ENCODE measurements at regions not wholly inside any gene's neighbourhood (a gene's known extent, or its start where the extent isn't known, plus 50 kb on each side); places are given as distances from the start of the nearest gene placed in this dataset.

- DNase-seq, result no peak
- Mint-ChIP-seq H3K9me3 (peaks cover 9 to 31% (median 23%) of the 10 kb centered on the region in 6 donors), H3K36me3 (no peaks in the 10 kb centered on the region), H3K4me1 (no peaks in the 10 kb centered on the region), H3K27me3 (ENCODE audit: low read depth in 3 of 3) (peaks cover 0 to 3% (median 0%) of the 10 kb centered on the region in 3 donors), H3K4me3 (no peak overlapping the region), H3K27ac (no peak overlapping the region)
Measured at GRCh38 chr9:115730396-115730795, 423.2 kb upstream of the PAPPA start.

GRCh38 chr9:115730845-115731244 lies 422.7 kb upstream of the PAPPA start:
- Mint-ChIP-seq H3K4me1 (no peaks in the 10 kb centered on the region), H3K9me3 (peaks cover 6 to 28% (median 22%) of the 10 kb centered on the region in 6 donors), H3K27ac (no peak overlapping the region), H3K4me3 (no peak overlapping the region), H3K36me3 (no peaks in the 10 kb centered on the region), H3K27me3 (ENCODE audit: low read depth in 3 of 3) (peaks cover 0 to 3% (median 0%) of the 10 kb centered on the region in 3 donors)
- no peak for DNase-seq

GRCh38 chr9:115733318-115734110 lies 420.1 kb upstream of the PAPPA start:
- no peak overlapping the region for H3K4me3 Mint-ChIP-seq
- peaks cover 3 to 19% (median 11%) of the 10 kb centered on the region in 6 donors for H3K9me3 Mint-ChIP-seq
- H3K4me1 Mint-ChIP-seq, result no peaks in the 10 kb centered on the region
- H3K27me3 Mint-ChIP-seq (ENCODE audit: low read depth in 3 of 3), result peaks cover 0 to 2% (median 2%) of the 10 kb centered on the region in 3 donors
- H3K27ac Mint-ChIP-seq, result no peak overlapping the region
- no peaks in the 10 kb centered on the region for H3K36me3 Mint-ChIP-seq
- DNase-seq, result no peak

GRCh38 chr9:115739096-115739875 lies 414.3 kb upstream of the PAPPA start:
- H3K4me1 Mint-ChIP-seq, result no peaks in the 10 kb centered on the region
- no peaks in the 10 kb centered on the region for H3K36me3 Mint-ChIP-seq
- peaks cover 0 to 2% (median 0%) of the 10 kb centered on the region in 3 donors for H3K27me3 Mint-ChIP-seq (ENCODE audit: low read depth in 3 of 3)
- H3K9me3 Mint-ChIP-seq, result peaks cover 0 to 10% (median 3%) of the 10 kb centered on the region in 6 donors
- no peak overlapping the region for H3K4me3 Mint-ChIP-seq
- no peak for DNase-seq
- no peak overlapping the region for H3K27ac Mint-ChIP-seq

GRCh38 chr9:115740986-115741385 lies 412.6 kb upstream of the PAPPA start:
- peaks cover 0 to 10% (median 2%) of the 10 kb centered on the region in 6 donors for H3K9me3 Mint-ChIP-seq
- H3K27ac Mint-ChIP-seq, result no peak overlapping the region
- H3K4me1 Mint-ChIP-seq, result no peaks in the 10 kb centered on the region
- no peaks in the 10 kb centered on the region for H3K36me3 Mint-ChIP-seq
- H3K27me3 Mint-ChIP-seq (ENCODE audit: low read depth in 3 of 3), result peaks cover 0 to 2% (median 0%) of the 10 kb centered on the region in 3 donors
- H3K4me3 Mint-ChIP-seq, result no peak overlapping the region
- no peak for DNase-seq

- Mint-ChIP-seq H3K4me3 (no peak overlapping the region), H3K27me3 (ENCODE audit: low read depth in 3 of 3) (no peaks in the 10 kb centered on the region), H3K27ac (no peak overlapping the region), H3K36me3 (no peaks in the 10 kb centered on the region), H3K9me3 (peaks cover 0 to 10% (median 0%) of the 10 kb centered on the region in 6 donors), H3K4me1 (no peaks in the 10 kb centered on the region)
- no peak for DNase-seq
Measured at GRCh38 chr9:115743709-115744605, 409.6 kb upstream of the PAPPA start.

GRCh38 chr9:115746496-115746895 lies 407.1 kb upstream of the PAPPA start:
- H3K4me3 Mint-ChIP-seq, result no peak overlapping the region
- no peaks in the 10 kb centered on the region for H3K36me3 Mint-ChIP-seq
- no peaks in the 10 kb centered on the region for H3K27me3 Mint-ChIP-seq (ENCODE audit: low read depth in 3 of 3)
- no peaks in the 10 kb centered on the region for H3K4me1 Mint-ChIP-seq
- peaks cover 0 to 14% (median 1%) of the 10 kb centered on the region in 6 donors for H3K9me3 Mint-ChIP-seq
- no peak for DNase-seq
- no peak overlapping the region for H3K27ac Mint-ChIP-seq

- peaks cover 0 to 10% (median 0%) of the 10 kb centered on the region in 6 donors for H3K9me3 Mint-ChIP-seq
- H3K36me3 Mint-ChIP-seq, result no peaks in the 10 kb centered on the region
- no peaks in the 10 kb centered on the region for H3K27me3 Mint-ChIP-seq (ENCODE audit: low read depth in 3 of 3)
- DNase-seq, result no peak
- no peaks in the 10 kb centered on the region for H3K4me1 Mint-ChIP-seq
- no peak overlapping the region for H3K4me3 Mint-ChIP-seq
- H3K27ac Mint-ChIP-seq, result no peak overlapping the region
Measured at GRCh38 chr9:115747731-115748130, 405.9 kb upstream of the PAPPA start.

- peaks cover 0 to 7% (median 4%) of the 10 kb centered on the region in 6 donors for H3K9me3 Mint-ChIP-seq
- no peaks in the 10 kb centered on the region for H3K4me1 Mint-ChIP-seq
- H3K27me3 Mint-ChIP-seq (ENCODE audit: low read depth in 3 of 3), result peaks cover 0 to 3% (median 0%) of the 10 kb centered on the region in 3 donors
- no peak overlapping the region for H3K4me3 Mint-ChIP-seq
- no peak for DNase-seq
- no peaks in the 10 kb centered on the region for H3K36me3 Mint-ChIP-seq
- no peak overlapping the region for H3K27ac Mint-ChIP-seq
Measured at GRCh38 chr9:115756736-115757135, 396.9 kb upstream of the PAPPA start.

GRCh38 chr9:115757461-115757860 lies 396.1 kb upstream of the PAPPA start:
- no peak for DNase-seq
- Mint-ChIP-seq H3K27me3 (ENCODE audit: low read depth in 3 of 3) (peaks cover 0 to 3% (median 0%) of the 10 kb centered on the region in 3 donors), H3K4me3 (no peak overlapping the region), H3K36me3 (no peaks in the 10 kb centered on the region), H3K9me3 (peaks cover 0 to 7% (median 4%) of the 10 kb centered on the region in 6 donors), H3K4me1 (no peaks in the 10 kb centered on the region), H3K27ac (no peak overlapping the region)

GRCh38 chr9:115758441-115758840 lies 395.1 kb upstream of the PAPPA start:
- Mint-ChIP-seq H3K27ac (no peak overlapping the region), H3K4me3 (no peak overlapping the region), H3K27me3 (ENCODE audit: low read depth in 3 of 3) (peaks cover 0 to 3% (median 0%) of the 10 kb centered on the region in 3 donors), H3K9me3 (peaks cover 0 to 9% (median 5%) of the 10 kb centered on the region in 6 donors), H3K36me3 (no peaks in the 10 kb centered on the region), H3K4me1 (no peaks in the 10 kb centered on the region)
- DNase-seq, result no peak

GRCh38 chr9:115759426-115759825 lies 394.2 kb upstream of the PAPPA start:
- Mint-ChIP-seq H3K4me1 (no peaks in the 10 kb centered on the region), H3K9me3 (peaks cover 0 to 11% (median 4%) of the 10 kb centered on the region in 6 donors), H3K36me3 (no peaks in the 10 kb centered on the region), H3K27me3 (ENCODE audit: low read depth in 3 of 3) (peaks cover 0 to 3% (median 0%) of the 10 kb centered on the region in 3 donors), H3K27ac (no peak overlapping the region), H3K4me3 (no peak overlapping the region)
- DNase-seq, result no peak

GRCh38 chr9:115764645-115765044 lies 388.9 kb upstream of the PAPPA start:
- H3K4me1 Mint-ChIP-seq, result no peaks in the 10 kb centered on the region
- no peak overlapping the region for H3K4me3 Mint-ChIP-seq
- no peak overlapping the region for H3K27ac Mint-ChIP-seq
- peaks cover 0 to 1% (median 0%) of the 10 kb centered on the region in 3 donors for H3K27me3 Mint-ChIP-seq (ENCODE audit: low read depth in 3 of 3)
- H3K36me3 Mint-ChIP-seq, result no peaks in the 10 kb centered on the region
- DNase-seq, result no peak
- peaks cover 0 to 12% (median 5%) of the 10 kb centered on the region in 6 donors for H3K9me3 Mint-ChIP-seq
